ENCODE measurements at regions not wholly inside any gene's neighbourhood (a gene's known extent, or its start where the extent isn't known, plus 50 kb on each side); places are given as distances from the start of the nearest gene placed in this dataset.

DNA sequence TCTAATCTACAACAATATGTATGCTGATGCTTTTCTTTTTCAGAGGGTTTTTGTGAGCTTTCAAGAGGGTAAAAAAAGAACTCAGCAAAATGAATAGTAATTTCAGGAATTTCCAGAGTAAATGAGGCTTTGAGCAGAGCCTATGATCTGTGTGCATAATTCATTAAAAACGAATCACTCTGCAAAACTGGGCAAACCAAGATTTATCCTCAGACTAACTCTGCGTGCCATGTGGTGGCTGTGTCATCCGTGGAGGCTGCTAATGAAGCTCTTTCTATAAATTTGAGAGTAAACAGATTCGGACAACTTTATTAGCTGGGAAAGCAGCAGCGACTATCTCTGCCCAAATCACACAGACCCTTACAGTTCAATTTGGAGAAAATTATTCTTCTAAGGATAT is 83.8 kb downstream of the FOXL1 start:
- TF ChIP-seq RAD21 (IDR thresholded peaks at IDR 0.05), result no peak
- TF ChIP-seq, protein P1, sequence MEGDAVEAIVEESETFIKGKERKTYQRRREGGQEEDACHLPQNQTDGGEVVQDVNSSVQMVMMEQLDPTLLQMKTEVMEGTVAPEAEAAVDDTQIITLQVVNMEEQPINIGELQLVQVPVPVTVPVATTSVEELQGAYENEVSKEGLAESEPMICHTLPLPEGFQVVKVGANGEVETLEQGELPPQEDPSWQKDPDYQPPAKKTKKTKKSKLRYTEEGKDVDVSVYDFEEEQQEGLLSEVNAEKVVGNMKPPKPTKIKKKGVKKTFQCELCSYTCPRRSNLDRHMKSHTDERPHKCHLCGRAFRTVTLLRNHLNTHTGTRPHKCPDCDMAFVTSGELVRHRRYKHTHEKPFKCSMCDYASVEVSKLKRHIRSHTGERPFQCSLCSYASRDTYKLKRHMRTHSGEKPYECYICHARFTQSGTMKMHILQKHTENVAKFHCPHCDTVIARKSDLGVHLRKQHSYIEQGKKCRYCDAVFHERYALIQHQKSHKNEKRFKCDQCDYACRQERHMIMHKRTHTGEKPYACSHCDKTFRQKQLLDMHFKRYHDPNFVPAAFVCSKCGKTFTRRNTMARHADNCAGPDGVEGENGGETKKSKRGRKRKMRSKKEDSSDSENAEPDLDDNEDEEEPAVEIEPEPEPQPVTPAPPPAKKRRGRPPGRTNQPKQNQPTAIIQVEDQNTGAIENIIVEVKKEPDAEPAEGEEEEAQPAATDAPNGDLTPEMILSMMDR (IDR thresholded peaks at IDR 0.05; ENCODE audit: low read depth, low read length, missing input control), result no peak
- no peak for TF ChIP-seq YY1 (IDR thresholded peaks at IDR 0.05)

Measured in liver (tissue), 3 donors.